IMR-90 (cell line): ENCODE measurements at regions not wholly inside any gene's neighbourhood (a gene's known extent, or its start where the extent isn't known, plus 50 kb on each side); places are given as distances from the start of the nearest gene placed in this dataset.

ENCODE experiments used
- ATAC-seq: fragments of 200-7000 bp; cut with Tn5 transposase; 2 replicates; pipeline ENCODE4 v1.9.1; 2020; ENCODE audit warnings: low read depth, mild to moderate bottlenecking, moderate library complexity
- BruUV-seq: library from RNA; stranded (reverse); fragments of 400-500 nt; replicated peaks from 2 replicates; lab custom pipeline; 2021; lab: Mats Ljungman, UMichigan
- CTCF ChIA-PET: fragments of 300-600 bp; formaldehyde crosslinking; extraction: SDS; loops from one replicate; lab custom pipeline; 2021; ENCODE audit warnings: antibody characterized with exemption; lab: Yijun Ruan, JAX
- POLR2A ChIA-PET: fragments of 300-600 bp; sonication (Branson Sonifier 250); formaldehyde crosslinking; loops from one replicate; lab custom pipeline; 2022; ENCODE audit warnings: antibody characterized with exemption; ENCODE audit not compliant: unreplicated experiment; lab: Charles Lee
- DNase-seq: peaks from one replicate; pipeline ENCODE4 v3.0.0; 2013
- H2AFZ ChIP-seq: replicated peaks from 2 replicates; pipeline ENCODE3; 2013; ENCODE audit warnings: low read length, mild to moderate bottlenecking; ENCODE audit not compliant: poor library complexity
- H2AK5ac ChIP-seq: 2 replicates; pipeline ENCODE4 v1.6.1; 2013; ENCODE audit warnings: low read depth, low read length, inconsistent platforms
- H2AK9ac ChIP-seq: replicated peaks from 2 replicates; pipeline ENCODE3; 2013; ENCODE audit warnings: mild to moderate bottlenecking, low read depth, low read length, moderate library complexity; ENCODE audit not compliant: poor library complexity
- H2BK120ac ChIP-seq: 2 replicates; pipeline ENCODE4 v1.6.1; 2013; ENCODE audit warnings: low read depth, low read length, inconsistent platforms
- H2BK15ac ChIP-seq: 3 replicates; pipeline ENCODE4 v1.6.1; 2013; ENCODE audit warnings: low read depth, low read length, inconsistent platforms
- H2BK20ac ChIP-seq: 2 replicates; pipeline ENCODE4 v1.6.1; 2013; ENCODE audit warnings: low read depth, mild to moderate bottlenecking, inconsistent platforms, low read length, moderate library complexity
- H2BK5ac ChIP-seq: 2 replicates; pipeline ENCODE4 v1.6.1; 2013; ENCODE audit warnings: mild to moderate bottlenecking, low read depth, low read length, inconsistent platforms; ENCODE audit not compliant: poor library complexity, severe bottlenecking
- H3K14ac ChIP-seq: replicated peaks from 2 replicates; pipeline ENCODE4 v1.6.1; 2013; ENCODE audit warnings: low read depth, low read length, inconsistent platforms
- H3K18ac ChIP-seq: 2 replicates; pipeline ENCODE4 v1.6.1; 2013; ENCODE audit warnings: low read depth, low read length, control low read depth
- H3K23ac ChIP-seq: 2 replicates; pipeline ENCODE4 v1.6.1; 2013; ENCODE audit warnings: low read depth, low read length, inconsistent platforms
- H3K27ac ChIP-seq: 2 replicates; pipeline ENCODE4 v1.5.1; 2013; ENCODE audit warnings: mild to moderate bottlenecking, control low read depth, low read length; ENCODE audit not compliant: insufficient read depth
- H3K27me3 ChIP-seq: 2 replicates; pipeline ENCODE4 v1.6.1; 2013; ENCODE audit warnings: low read length; ENCODE audit not compliant: control insufficient read depth, insufficient read depth
- H3K36me3 ChIP-seq: 2 replicates; pipeline ENCODE4 v1.6.1; 2013; ENCODE audit warnings: low read length, mixed read lengths; ENCODE audit not compliant: control insufficient read depth, insufficient read depth
- H3K4ac ChIP-seq: 2 replicates; pipeline ENCODE4 v1.6.1; 2013; ENCODE audit warnings: low read depth, low read length, inconsistent platforms
- H3K4me1 ChIP-seq: 2 replicates; pipeline ENCODE4 v1.6.1; 2013; ENCODE audit warnings: low read length, mixed read lengths; ENCODE audit not compliant: control insufficient read depth, insufficient read depth
- H3K4me2 ChIP-seq: 2 replicates; pipeline ENCODE4 v1.6.1; 2013; ENCODE audit warnings: low read depth, mild to moderate bottlenecking, control low read depth, low read length, moderate library complexity
- H3K4me3 ChIP-seq: 2 replicates; pipeline ENCODE4 v1.5.1; 2013; ENCODE audit warnings: low read depth, mild to moderate bottlenecking, control low read depth, low read length, moderate library complexity; ENCODE audit not compliant: insufficient read depth
- H3K56ac ChIP-seq: 2 replicates; pipeline ENCODE4 v1.6.1; 2013; ENCODE audit warnings: low read length, inconsistent platforms; ENCODE audit not compliant: insufficient read depth; ENCODE audit errors: extremely low read depth
- H3K79me1 ChIP-seq, 2 experiments: 2 replicates each; pipeline ENCODE4 v1.6.1; 2013; ENCODE audit warnings: low read length in 2 of 2, inconsistent platforms in 1 of 2, low read depth in 1 of 2
- H3K9ac ChIP-seq: 2 replicates; pipeline ENCODE4 v1.6.1; 2013; ENCODE audit warnings: low read depth, low read length, control low read depth
- H3K9me1 ChIP-seq: 2 replicates; pipeline ENCODE4 v1.6.1; 2013; ENCODE audit warnings: low read length, inconsistent platforms; ENCODE audit not compliant: insufficient read depth
- H3K9me3 ChIP-seq: 2 replicates; pipeline ENCODE4 v1.6.1; 2013; ENCODE audit warnings: low read length; ENCODE audit not compliant: control insufficient read depth, insufficient read depth
- H4K20me1 ChIP-seq: 2 replicates; pipeline ENCODE4 v1.6.1; 2013; ENCODE audit warnings: low read length, inconsistent platforms; ENCODE audit not compliant: insufficient read depth
- H4K5ac ChIP-seq: 2 replicates; pipeline ENCODE4 v1.6.1; 2013; ENCODE audit warnings: mild to moderate bottlenecking, low read depth, low read length, control low read depth
- H4K8ac ChIP-seq, 2 experiments: 2 replicates each; pipeline ENCODE4 v1.6.1; 2013; ENCODE audit warnings: low read depth in 2 of 2, low read length in 2 of 2, control low read depth in 1 of 2, inconsistent platforms in 1 of 2
- H4K91ac ChIP-seq: 2 replicates; pipeline ENCODE4 v1.6.1; 2013; ENCODE audit warnings: low read depth, low read length, inconsistent platforms; ENCODE audit not compliant: insufficient read depth
- BHLHE40 ChIP-seq: fragments of 150-350 bp; IDR thresholded peaks from 2 replicates; pipeline ENCODE4 v1.6.1; 2016; ENCODE audit warnings: mild to moderate bottlenecking, low read depth, low read length
- CEBPB ChIP-seq: IDR thresholded peaks from 2 replicates; pipeline ENCODE4 v1.6.1; 2012; ENCODE audit warnings: low read depth, low read length, improper control_type of control experiment
- CHD1 ChIP-seq: IDR thresholded peaks from 2 replicates; pipeline ENCODE4 v1.6.1; 2012; ENCODE audit warnings: low read depth, low read length, improper control_type of control experiment
- CTCF ChIP-seq: conservative IDR thresholded peaks from 2 replicates; pipeline ENCODE4 v1.5.1; 2012; ENCODE audit warnings: mild to moderate bottlenecking, low read depth, low read length, improper control_type of control experiment
- ELK1 ChIP-seq: fragments of 150-350 bp; IDR thresholded peaks from 2 replicates; pipeline ENCODE4 v1.6.1; 2016; ENCODE audit warnings: low read depth, mild to moderate bottlenecking, low read length, moderate library complexity, borderline replicate concordance
- FOS ChIP-seq: fragments of 150-350 bp; IDR thresholded peaks from 2 replicates; pipeline ENCODE4 v1.6.1; 2016; ENCODE audit warnings: low read depth, low read length
- MAFK ChIP-seq: IDR thresholded peaks from 2 replicates; pipeline ENCODE4 v1.6.1; 2012; ENCODE audit warnings: low read depth, low read length, improper control_type of control experiment
- MAZ ChIP-seq: IDR thresholded peaks from 2 replicates; pipeline ENCODE4 v1.6.1; 2012; ENCODE audit warnings: low read depth, mild to moderate bottlenecking, low read length, improper control_type of control experiment, moderate library complexity, borderline replicate concordance
- MXI1 ChIP-seq: IDR thresholded peaks from 2 replicates; pipeline ENCODE4 v1.6.1; 2012; ENCODE audit warnings: low read depth, mild to moderate bottlenecking, low read length, moderate library complexity, borderline replicate concordance
- NFE2L2 ChIP-seq: fragments of 150-350 bp; IDR thresholded peaks from 2 replicates; pipeline ENCODE4 v1.6.1; 2016; ENCODE audit warnings: low read depth, mild to moderate bottlenecking, low read length
- POLR2A ChIP-seq: IDR thresholded peaks from 2 replicates; pipeline ENCODE4 v1.6.1; 2012; ENCODE audit warnings: mild to moderate bottlenecking, low read depth, low read length
- RAD21 ChIP-seq: IDR thresholded peaks from 2 replicates; pipeline ENCODE4 v1.6.1; 2012; ENCODE audit warnings: low read length, improper control_type of control experiment
- RFX5 ChIP-seq: IDR thresholded peaks from 2 replicates; pipeline ENCODE4 v1.8.0; 2012; ENCODE audit warnings: low read depth, mild to moderate bottlenecking, low read length, moderate library complexity
- SMC3 ChIP-seq: fragments of 150-350 bp; IDR thresholded peaks from 2 replicates; pipeline ENCODE4 v1.6.1; 2016; ENCODE audit warnings: low read depth, mild to moderate bottlenecking, antibody characterized with exemption, low read length, moderate library complexity
- USF2 ChIP-seq: fragments of 150-350 bp; IDR thresholded peaks from 2 replicates; pipeline ENCODE4 v1.6.1; 2017; ENCODE audit warnings: mild to moderate bottlenecking, antibody characterized with exemption, low read length, low read depth
- WGBS, 2 experiments: methylation state at CpG; one replicate each; pipeline versions ENCODE4 v1.1.5 to v1.1.7; 2013; ENCODE audit warnings: missing lambda C conversion rate in 2 of 2; ENCODE audit not compliant: insufficient read length in 1 of 2; ENCODE audit errors: extremely low coverage in 2 of 2; 5-methylcytosine and 5-hydroxymethylcytosine counted together
- dilution Hi-C: fragments of 300-500 bp; cut with HindIII; formaldehyde crosslinking; loops from one replicate; pipeline ENCODE4 v1.14.3; 2018; ENCODE audit warnings: low sequenced_read_pairs; ENCODE audit not compliant: unreplicated experiment
- in situ Hi-C: fragments of 300-500 bp; cut with MboI; formaldehyde crosslinking; loops from 3 replicates; pipeline ENCODE4 v1.14.3; 2019; ENCODE audit warnings: low sequenced_read_pairs, inconsistent platforms, mixed read lengths
- intact Hi-C: fragments of 100-400 bp; cut with micrococcal nuclease; formaldehyde crosslinking; loops from 2 replicates; pipeline ENCODE4 v1.10.0; 2022

DNA sequence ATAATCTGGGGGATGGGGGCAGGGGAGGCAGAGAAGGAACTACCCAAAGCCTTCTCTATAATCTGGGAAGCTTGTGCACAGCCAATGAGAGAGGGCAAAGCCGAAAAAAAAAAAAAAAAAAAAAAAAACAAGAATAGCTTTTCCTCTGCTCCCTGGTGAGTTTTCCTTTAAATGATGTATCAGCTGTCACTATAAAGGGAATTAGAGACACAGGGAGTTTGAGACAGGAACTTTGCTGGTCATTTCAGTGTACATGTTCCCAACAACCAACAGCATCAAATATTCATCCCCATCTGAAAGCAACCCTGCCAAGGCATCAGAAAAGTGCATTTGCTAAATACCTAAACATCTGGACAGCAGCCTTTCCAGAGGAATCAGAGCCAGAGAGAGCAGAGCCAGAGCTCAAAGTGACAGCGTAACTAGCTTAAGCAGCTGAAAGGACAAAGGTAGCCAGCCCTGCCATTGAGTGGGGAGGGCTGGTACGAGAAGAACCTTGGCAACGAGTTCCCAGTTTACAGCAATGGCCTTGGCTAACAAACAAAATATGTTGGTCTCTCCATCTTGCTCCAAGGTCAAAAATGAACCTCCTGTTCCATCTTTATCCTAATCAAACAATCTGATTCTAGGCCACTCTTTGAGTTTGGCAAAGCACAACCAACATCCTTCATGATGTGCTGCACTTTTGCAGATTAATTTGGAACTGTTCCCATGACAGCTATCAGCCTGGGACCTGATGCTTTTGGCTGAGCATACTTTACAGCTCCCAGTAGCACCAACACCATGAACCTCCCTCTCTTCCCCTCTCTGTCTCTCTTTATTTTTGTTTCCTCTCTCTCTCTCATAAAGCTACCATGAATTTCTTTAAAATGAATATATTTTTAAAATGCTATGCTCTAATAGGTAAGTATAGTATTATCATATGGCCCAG is 143.7 kb upstream of the GNAO1 start:
- POLR2A ChIA-PET = interaction anchor here (0.6 kb wide), 1 partner anchor 14 kb away, joined by 12 read pairs; no protein-coding TSS in a partner anchor
- TF ChIP-seq POLR2A (no peak), FOS (no peak), SMC3 (no peak), BHLHE40 (no peak), RFX5 (no peak), ELK1 (no peak), RAD21 (no peak), NFE2L2 (no peak), MAZ (no peak), CHD1 (no peak), MAFK (no peak), CTCF (no peak), MXI1 (no peak), USF2 (no peak), CEBPB (no peak)

More for the DNA sequence above, 143.7 kb upstream of the GNAO1 start:
- dilution Hi-C loops = no loop called here
- no peak overlapping the region for H3K4ac ChIP-seq
- no peak for ATAC-seq
- no peak overlapping the region for H3K14ac ChIP-seq
- no peaks in the 10 kb centered on the region for H3K9me3 ChIP-seq
- in situ Hi-C loops = no loop called here
- no peak overlapping the region for H3K18ac ChIP-seq
- H2BK5ac ChIP-seq = no peak overlapping the region
- no peak overlapping the region for H4K8ac ChIP-seq
- CTCF ChIA-PET = no interaction called here
- H3K9ac ChIP-seq = no peak overlapping the region
- no peaks in the 10 kb centered on the region for H3K9me1 ChIP-seq
- 0% methylated on average over 2 of the region's 4 CpGs; no CpG with 5 or more reads in 1 of the 2 experiments for WGBS, 2 experiments
- H3K56ac ChIP-seq = no peak overlapping the region
- no peaks in the 10 kb centered on the region for H3K79me1 ChIP-seq
- H2BK20ac ChIP-seq = no peak overlapping the region
- no peak for DNase-seq
- no peak overlapping the region for H3K23ac ChIP-seq
- H4K5ac ChIP-seq = no peak overlapping the region
- H3K27ac ChIP-seq = no peak overlapping the region
- H3K27me3 ChIP-seq = no peaks in the 10 kb centered on the region
- no peaks in the 10 kb centered on the region for H3K36me3 ChIP-seq
- intact Hi-C loops = no loop called here
- H4K20me1 ChIP-seq = no peaks in the 10 kb centered on the region
- H2BK120ac ChIP-seq = no peak overlapping the region
- H2BK15ac ChIP-seq = no peak overlapping the region
- no TSS peak for BruUV-seq
- H4K91ac ChIP-seq = no peak overlapping the region
- H3K4me1 ChIP-seq = no peaks in the 10 kb centered on the region
- H2AFZ ChIP-seq = no peak overlapping the region
- H3K4me3 ChIP-seq = no peak overlapping the region
- H3K4me2 ChIP-seq = no peak overlapping the region
- H2AK5ac ChIP-seq = no peak overlapping the region
- H2AK9ac ChIP-seq = no peak overlapping the region
